Cardiac fibroblast (primary cell): ENCODE measurements at regions not wholly inside any gene's neighbourhood (a gene's known extent, or its start where the extent isn't known, plus 50 kb on each side); places are given as distances from the start of the nearest gene placed in this dataset.
A peak's percentile ranks its signal among the peaks of the same experiment; 100 is the strongest.
"Not testable (repeated sequence)": the region's sequence is repeated elsewhere in the genome, so short reads cannot be mapped to it uniquely, and the experiment has no call there.

Source experiments
- DNase-seq, 2 donors: peaks; one replicate each; pipeline versions ENCODE4 v3.0.0 to v3.0.0-alpha.2; 2010; ENCODE audit warnings: low read depth in 2 of 2
- H3K4me3 ChIP-seq, 2 donors: replicated peaks in 1 of 2; 1 replicate in 1 of 2; 2 replicates in 1 of 2; pipeline ENCODE4 v1.5.1; 2011; ENCODE audit warnings: low read depth in 2 of 2, low read length in 2 of 2, mild to moderate bottlenecking in 2 of 2, moderate library complexity in 1 of 2
- CTCF ChIP-seq: IDR thresholded peaks from one replicate; pipeline ENCODE4 v1.5.1; 2011; ENCODE audit warnings: low read depth, mild to moderate bottlenecking, low read length, inconsistent platforms

DNA sequence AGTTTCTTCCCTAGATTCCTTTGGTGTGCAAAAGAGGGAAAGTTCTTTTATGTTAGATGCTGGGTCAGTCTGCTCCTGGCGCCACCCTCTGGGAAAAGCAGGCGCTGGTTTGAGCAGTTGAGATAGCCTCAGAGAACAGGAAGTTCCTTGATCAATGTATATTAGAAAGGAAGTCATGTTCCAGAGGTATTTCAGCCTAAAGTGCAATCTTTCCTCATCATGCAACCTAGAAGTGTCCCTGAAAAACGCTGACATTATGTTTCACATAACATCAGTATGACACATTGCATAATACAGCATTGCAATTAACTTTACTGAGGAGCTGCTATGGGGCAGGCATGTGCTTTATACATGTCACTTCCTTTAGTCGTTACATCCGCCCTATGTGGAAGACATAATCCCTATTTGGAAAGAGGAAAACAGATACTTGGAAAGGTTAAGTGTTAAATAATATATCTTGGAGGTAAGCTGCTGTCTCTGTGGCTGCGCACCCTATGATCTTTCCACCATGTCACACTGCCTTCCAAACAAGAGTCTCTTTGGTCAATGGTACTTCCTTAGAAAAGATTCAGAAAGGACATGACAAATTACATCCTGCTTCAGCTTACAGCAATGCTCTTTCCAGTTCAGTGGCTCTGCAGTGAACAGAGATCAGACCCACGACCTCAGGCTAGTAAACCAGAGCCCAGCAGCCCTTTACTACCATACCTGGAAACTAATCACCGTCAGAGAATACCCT lies 369.7 kb downstream of the RAD51AP2 start:
- peak; percentile 59 for TF ChIP-seq CTCF
- H3K4me3 ChIP-seq = no peak overlapping the region
- peak; percentile 2 to 42 for DNase-seq

GRCh38 chr2:17146358-17146757 lies 371.9 kb downstream of the RAD51AP2 start:
- H3K4me3 ChIP-seq = no peak overlapping the region
- DNase-seq = no peak
- TF ChIP-seq CTCF = no peak

GRCh38 chr2:17136877-17137276 lies 381.4 kb downstream of the RAD51AP2 start:
- TF ChIP-seq CTCF = no peak
- no peak for DNase-seq
- H3K4me3 ChIP-seq = no peak overlapping the region

DNA sequence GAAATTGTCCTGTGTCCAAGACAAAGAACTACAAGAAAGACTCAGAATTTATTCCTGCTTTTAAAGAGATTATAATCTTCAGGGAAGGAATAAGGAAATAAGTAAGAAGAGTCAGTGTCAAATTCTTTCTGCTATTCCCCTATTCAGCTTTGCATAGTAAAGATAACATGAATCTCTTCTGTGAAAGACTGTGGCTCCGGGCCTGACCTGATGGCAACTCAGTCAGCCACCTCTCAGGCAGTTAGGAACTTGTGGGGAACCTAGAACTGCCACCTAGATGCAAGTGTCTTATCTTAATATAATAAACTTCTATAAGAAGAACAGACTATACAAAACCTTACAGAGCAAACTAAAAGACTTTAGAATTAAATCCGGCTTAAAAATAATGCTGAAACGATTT lies 382.0 kb downstream of the RAD51AP2 start:
- no peak overlapping the region for H3K4me3 ChIP-seq
- no peak for TF ChIP-seq CTCF
- DNase-seq = no peak

DNA sequence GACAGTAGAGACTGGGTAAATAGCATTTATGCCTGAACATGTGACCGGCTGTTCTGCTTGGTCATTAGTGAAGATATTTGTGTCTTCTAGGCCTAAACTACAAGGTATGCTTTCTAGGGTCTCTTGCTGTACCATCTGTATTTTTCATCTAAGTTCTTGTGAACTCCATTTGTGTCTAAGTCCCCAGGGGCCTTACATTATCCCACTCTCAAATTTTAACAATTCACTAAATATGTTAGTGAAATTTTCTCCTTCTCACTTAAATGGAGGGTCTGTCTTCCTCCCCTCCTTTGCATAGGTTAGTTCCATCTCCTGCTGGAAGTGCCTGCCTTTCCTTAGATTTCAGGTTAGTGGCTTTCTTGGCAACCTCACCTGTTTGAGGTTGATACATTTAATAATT lies 382.6 kb downstream of the RAD51AP2 start:
- no peak for DNase-seq
- no peak overlapping the region for H3K4me3 ChIP-seq
- TF ChIP-seq CTCF = no peak

GRCh38 chr2:17133052-17133671 lies 385.1 kb downstream of the RAD51AP2 start:
- no peak overlapping the region for H3K4me3 ChIP-seq
- DNase-seq = no peak
- TF ChIP-seq CTCF = no peak

DNA sequence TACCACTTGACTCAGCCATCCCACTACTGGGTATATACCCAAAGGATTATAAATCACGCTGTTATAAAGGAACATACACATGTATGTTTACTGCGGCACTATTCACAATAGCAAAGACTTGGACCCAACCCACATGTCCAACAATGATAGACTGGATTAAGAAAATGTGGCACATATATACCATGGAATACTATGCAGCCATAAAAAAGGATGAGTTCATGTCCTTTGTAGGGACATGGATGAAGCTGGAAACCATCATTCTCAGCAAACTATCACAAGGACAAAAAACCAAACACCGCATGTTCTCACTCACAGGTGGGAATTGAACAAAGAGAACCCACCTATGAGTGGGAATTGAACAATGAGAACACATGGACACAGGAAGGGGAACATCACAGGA lies 387.6 kb downstream of the RAD51AP2 start:
- not testable (repeated sequence) for H3K4me3 ChIP-seq, DNase-seq
